Neural cell (in vitro differentiated cells): ENCODE measurements at regions not wholly inside any gene's neighbourhood (a gene's known extent, or its start where the extent isn't known, plus 50 kb on each side); places are given as distances from the start of the nearest gene placed in this dataset.

Experiments used
- CTCF ChIP-seq: fragments of 450-650 bp; IDR thresholded peaks from 2 replicates; pipeline ENCODE4 v1.5.1; 2014; ENCODE audit warnings: antibody characterized with exemption, mild to moderate bottlenecking, moderate library complexity; ENCODE audit not compliant: poor library complexity, severe bottlenecking
- EZH2 ChIP-seq: fragments of 200-600, 300-800 bp; shearing (Covaris generic), sonication (generic); IDR thresholded peaks from 2 replicates; pipeline ENCODE4 v1.6.1; 2014; ENCODE audit warnings: antibody characterized with exemption, low read length, borderline replicate concordance, mild to moderate bottlenecking; ENCODE audit not compliant: insufficient read depth, poor library complexity, severe bottlenecking
- MXI1 ChIP-seq: fragments of 450-650 bp; conservative IDR thresholded peaks from 2 replicates; pipeline ENCODE4 v1.6.1; 2014; ENCODE audit warnings: antibody characterized with exemption, mild to moderate bottlenecking; ENCODE audit not compliant: poor library complexity, severe bottlenecking
- POLR2AphosphoS5 ChIP-seq: IDR thresholded peaks from 2 replicates; pipeline ENCODE4 v1.6.1; 2012
- RAD21 ChIP-seq: fragments of 450-650 bp; conservative IDR thresholded peaks from 2 replicates; pipeline ENCODE4 v1.6.1; 2014; ENCODE audit warnings: antibody characterized with exemption, mild to moderate bottlenecking, moderate library complexity
- REST ChIP-seq: IDR thresholded peaks from 2 replicates; pipeline ENCODE4 v1.6.1; 2012; ENCODE audit warnings: borderline replicate concordance
- SMC3 ChIP-seq: fragments of 450-650 bp; conservative IDR thresholded peaks from 2 replicates; pipeline ENCODE4 v1.6.1; 2014; ENCODE audit warnings: antibody characterized with exemption, mild to moderate bottlenecking, moderate library complexity; ENCODE audit not compliant: poor library complexity

GRCh38 chr6:44057238-44057930 lies 69.9 kb downstream of the MRPL14 start:
- no peak for TF ChIP-seq EZH2
- TF ChIP-seq REST: no peak
- TF ChIP-seq RAD21: no peak
- no peak for TF ChIP-seq POLR2AphosphoS5
- no peak for TF ChIP-seq CTCF
- TF ChIP-seq SMC3: no peak
- no peak for TF ChIP-seq MXI1
